Neural cell (in vitro differentiated cells): ENCODE measurements at regions not wholly inside any gene's neighbourhood (a gene's known extent, or its start where the extent isn't known, plus 50 kb on each side); places are given as distances from the start of the nearest gene placed in this dataset.

Experiments used
- H2AFZ ChIP-seq: fragments of 200-600, 300-800 bp; sonication (generic), shearing (Covaris generic); 2 replicates; pipeline ENCODE4 v1.6.0; 2014; ENCODE audit warnings: low read depth, mild to moderate bottlenecking, antibody characterized with exemption, low read length, moderate library complexity
- H3F3A ChIP-seq: fragments of 200-600 bp; shearing (Covaris generic); 2 replicates; pipeline ENCODE4 v1.6.1; 2016; ENCODE audit warnings: mild to moderate bottlenecking, moderate library complexity, mixed read lengths, antibody characterized with exemption, low read length; ENCODE audit not compliant: insufficient read depth, poor library complexity, severe bottlenecking
- H3K27ac ChIP-seq: fragments of 200-600, 300-800 bp; sonication (generic), shearing (Covaris generic); 2 replicates; pipeline ENCODE4 v1.5.1; 2014; ENCODE audit warnings: mild to moderate bottlenecking, low read length, moderate library complexity
- H3K27me3 ChIP-seq: fragments of 300-800, 200-600 bp; sonication (generic), shearing (Covaris generic); 2 replicates; pipeline ENCODE4 v1.6.0; 2014; ENCODE audit warnings: mild to moderate bottlenecking, low read depth, low read length, moderate library complexity; ENCODE audit not compliant: insufficient read depth
- H3K36me3 ChIP-seq: fragments of 300-800, 200-600 bp; sonication (generic), shearing (Covaris generic); 2 replicates; pipeline ENCODE4 v1.5.1; 2014; ENCODE audit warnings: mild to moderate bottlenecking, antibody characterized with exemption, low read length, moderate library complexity; ENCODE audit not compliant: insufficient read depth
- H3K4me2 ChIP-seq: fragments of 300-800, 200-600 bp; sonication (generic), shearing (Covaris generic); 2 replicates; pipeline ENCODE4 v1.6.0; 2014; ENCODE audit warnings: mild to moderate bottlenecking, low read length
- H3K4me3 ChIP-seq: fragments of 300-800, 200-600 bp; sonication (generic), shearing (Covaris generic); 2 replicates; pipeline ENCODE4 v1.5.1; 2014; ENCODE audit warnings: mild to moderate bottlenecking, low read length, moderate library complexity
- H3K79me2 ChIP-seq: fragments of 200-600 bp; shearing (Covaris generic); replicated peaks from 2 replicates; pipeline ENCODE4 v1.6.0; 2014; ENCODE audit warnings: mild to moderate bottlenecking, low read length, moderate library complexity; ENCODE audit not compliant: insufficient read depth
- H3K9ac ChIP-seq: fragments of 300-800, 200-600 bp; sonication (generic), shearing (Covaris generic); 2 replicates; pipeline ENCODE4 v1.6.1; 2016; ENCODE audit warnings: mild to moderate bottlenecking, low read length, mixed read lengths
- H3K9me2 ChIP-seq: fragments of 200-600 bp; shearing (Covaris generic); 2 replicates; pipeline ENCODE4 v1.6.1; 2016; ENCODE audit warnings: mild to moderate bottlenecking, low read length, mixed read lengths; ENCODE audit not compliant: insufficient read depth
- H3K9me3 ChIP-seq: fragments of 200-600, 300-800 bp; sonication (generic), shearing (Covaris generic); 2 replicates; pipeline ENCODE4 v1.6.1; 2016; ENCODE audit warnings: mild to moderate bottlenecking, mixed run types, low read length, moderate library complexity, mixed read lengths
- H4K20me1 ChIP-seq: fragments of 200-600 bp; shearing (Covaris generic); 2 replicates; pipeline ENCODE4 v1.6.1; 2016; ENCODE audit warnings: mild to moderate bottlenecking, mixed run types; ENCODE audit not compliant: insufficient read depth
- CTCF ChIP-seq: fragments of 450-650 bp; IDR thresholded peaks from 2 replicates; pipeline ENCODE4 v1.5.1; 2014; ENCODE audit warnings: antibody characterized with exemption, mild to moderate bottlenecking, moderate library complexity; ENCODE audit not compliant: poor library complexity, severe bottlenecking
- EP300 ChIP-seq: fragments of 450-650 bp; conservative IDR thresholded peaks from 2 replicates; pipeline ENCODE4 v1.6.1; 2014; ENCODE audit warnings: antibody characterized with exemption, mild to moderate bottlenecking, moderate library complexity; ENCODE audit not compliant: poor library complexity, severe bottlenecking
- EZH2 ChIP-seq: fragments of 200-600, 300-800 bp; shearing (Covaris generic), sonication (generic); IDR thresholded peaks from 2 replicates; pipeline ENCODE4 v1.6.1; 2014; ENCODE audit warnings: antibody characterized with exemption, low read length, borderline replicate concordance, mild to moderate bottlenecking; ENCODE audit not compliant: insufficient read depth, poor library complexity, severe bottlenecking
- MXI1 ChIP-seq: fragments of 450-650 bp; conservative IDR thresholded peaks from 2 replicates; pipeline ENCODE4 v1.6.1; 2014; ENCODE audit warnings: antibody characterized with exemption, mild to moderate bottlenecking; ENCODE audit not compliant: poor library complexity, severe bottlenecking
- POLR2AphosphoS5 ChIP-seq: IDR thresholded peaks from 2 replicates; pipeline ENCODE4 v1.6.1; 2012
- RAD21 ChIP-seq: fragments of 450-650 bp; conservative IDR thresholded peaks from 2 replicates; pipeline ENCODE4 v1.6.1; 2014; ENCODE audit warnings: antibody characterized with exemption, mild to moderate bottlenecking, moderate library complexity
- REST ChIP-seq: IDR thresholded peaks from 2 replicates; pipeline ENCODE4 v1.6.1; 2012; ENCODE audit warnings: borderline replicate concordance
- SMC3 ChIP-seq: fragments of 450-650 bp; conservative IDR thresholded peaks from 2 replicates; pipeline ENCODE4 v1.6.1; 2014; ENCODE audit warnings: antibody characterized with exemption, mild to moderate bottlenecking, moderate library complexity; ENCODE audit not compliant: poor library complexity
- TAF1 ChIP-seq: IDR thresholded peaks from 2 replicates; pipeline ENCODE4 v1.6.1; 2012; ENCODE audit warnings: low read depth

- Histone ChIP-seq H3F3A (no peaks in the 10 kb centered on the region), H3K36me3 (no peaks in the 10 kb centered on the region), H3K4me2 (no peak overlapping the region), H3K4me3 (no peak overlapping the region), H3K27ac (no peak overlapping the region), H4K20me1 (no peaks in the 10 kb centered on the region), H3K9me3 (no peaks in the 10 kb centered on the region), H3K9ac (no peak overlapping the region), H3K9me2 (no peaks in the 10 kb centered on the region), H3K79me2 (no peaks in the 10 kb centered on the region), H3K27me3 (no peaks in the 10 kb centered on the region), H2AFZ (no peak overlapping the region)
- TF ChIP-seq REST = no peak
- TF ChIP-seq MXI1 = no peak
- no peak for TF ChIP-seq POLR2AphosphoS5
- no peak for TF ChIP-seq TAF1
- no peak for TF ChIP-seq EZH2
- TF ChIP-seq RAD21 = no peak
Observed at GRCh38 chr20:53867741-53868351, 202.5 kb downstream of the BCAS1 start.

- H3K27ac ChIP-seq = no peak overlapping the region
- H3K4me3 ChIP-seq = no peak overlapping the region
- no peaks in the 10 kb centered on the region for H3F3A ChIP-seq
- H3K4me2 ChIP-seq = no peak overlapping the region
- TF ChIP-seq CTCF (no peak), TAF1 (no peak), MXI1 (no peak), EZH2 (no peak), POLR2AphosphoS5 (no peak), EP300 (no peak), REST (no peak), SMC3 (no peak), RAD21 (no peak)
- H3K27me3 ChIP-seq = no peaks in the 10 kb centered on the region
- H4K20me1 ChIP-seq = no peaks in the 10 kb centered on the region
- H3K36me3 ChIP-seq = no peaks in the 10 kb centered on the region
- no peaks in the 10 kb centered on the region for H3K9me2 ChIP-seq
- no peaks in the 10 kb centered on the region for H3K79me2 ChIP-seq
- H2AFZ ChIP-seq = no peak overlapping the region
- no peaks in the 10 kb centered on the region for H3K9me3 ChIP-seq
- no peak overlapping the region for H3K9ac ChIP-seq
Observed at GRCh38 chr20:53866794-53867740, 203.3 kb downstream of the BCAS1 start.
